ENCODE measurements at regions not wholly inside any gene's neighbourhood (a gene's known extent, or its start where the extent isn't known, plus 50 kb on each side); places are given as distances from the start of the nearest gene placed in this dataset.

GRCh38 chr1:5009376-5010065 is 355.1 kb downstream of the AJAP1 start:
- intact Hi-C loops (cut with micrococcal nuclease) = no loop called here
- H3K79me2 ChIP-seq (ENCODE audit: low read length) = no peaks in the 10 kb centered on the region
- POLR2A ChIA-PET (ENCODE audit: unreplicated experiment) = no interaction called here
- no peaks in the 10 kb centered on the region for H3K4me1 ChIP-seq (ENCODE audit: insufficient read depth, low read length)
- H3K27me3 ChIP-seq (ENCODE audit: low read length) = peaks cover 7% of the 10 kb centered on the region; the same call in 1 of the 2 replicates
- no peak overlapping the region for H3K9ac ChIP-seq (ENCODE audit: low read length)
- no TSS peak for BruUV-seq (replicated peaks)
- no peaks in the 10 kb centered on the region for H3K36me3 ChIP-seq (ENCODE audit: low read depth, low read length)
- H3K9me3 ChIP-seq (ENCODE audit: low read length) = peaks cover 12% of the 10 kb centered on the region
- TF ChIP-seq CTCF (conservative IDR thresholded peaks at IDR 0.05; ENCODE audit: low read depth, low read length) = no peak
- no peak for TF ChIP-seq EZH2 (IDR thresholded peaks at IDR 0.05; ENCODE audit: low read length, unreplicated experiment)
- TF ChIP-seq EZH2phosphoT487 (IDR thresholded peaks at IDR 0.05; ENCODE audit: borderline replicate concordance, low read length) = no peak
- no peak overlapping the region for H3K4me2 ChIP-seq (ENCODE audit: low read length)
- H4K20me1 ChIP-seq (ENCODE audit: low read length) = no peaks in the 10 kb centered on the region
- H3K27ac ChIP-seq (ENCODE audit: low read length) = no peak overlapping the region
- DNase-seq (no peak), ATAC-seq (no peak)
- CTCF ChIA-PET = no interaction called here
- no peaks in the 10 kb centered on the region for H3K9me2 ChIP-seq (replicated peaks; ENCODE audit: low read length)
- no peak overlapping the region for H3K4me3 ChIP-seq (ENCODE audit: low read length)
- H3F3A ChIP-seq (ENCODE audit: low read length, unreplicated experiment) = no peaks in the 10 kb centered on the region
- no peak overlapping the region for H2AFZ ChIP-seq (ENCODE audit: low read length)

GRCh38 chr1:5005171-5005570 is 350.8 kb downstream of the AJAP1 start:
- no peak for DNase-seq
- H3K9ac ChIP-seq (ENCODE audit: low read length) = no peak overlapping the region
- H3K4me1 ChIP-seq (ENCODE audit: insufficient read depth, low read length) = no peaks in the 10 kb centered on the region
- H3K4me3 ChIP-seq (ENCODE audit: low read length) = no peak overlapping the region
- H3K36me3 ChIP-seq (ENCODE audit: low read depth, low read length) = no peaks in the 10 kb centered on the region
- CTCF ChIA-PET = no interaction called here
- H3K79me2 ChIP-seq (ENCODE audit: low read length) = no peaks in the 10 kb centered on the region
- no peak overlapping the region for H3K27ac ChIP-seq (ENCODE audit: low read length)
- H3K4me2 ChIP-seq (ENCODE audit: low read length) = no peak overlapping the region
- BruUV-seq (replicated peaks) = no TSS peak
- H3K9me3 ChIP-seq (ENCODE audit: low read length) = peaks cover 15% of the 10 kb centered on the region
- no peaks in the 10 kb centered on the region for H3K27me3 ChIP-seq (ENCODE audit: low read length)
- POLR2A ChIA-PET (ENCODE audit: unreplicated experiment) = no interaction called here
- no peak for ATAC-seq
- no peaks in the 10 kb centered on the region for H3F3A ChIP-seq (ENCODE audit: low read length, unreplicated experiment)
- intact Hi-C loops (cut with micrococcal nuclease) = no loop called here
- no peaks in the 10 kb centered on the region for H3K9me2 ChIP-seq (replicated peaks; ENCODE audit: low read length)
- H4K20me1 ChIP-seq (ENCODE audit: low read length) = no peaks in the 10 kb centered on the region
- H2AFZ ChIP-seq (ENCODE audit: low read length) = no peak overlapping the region
- TF ChIP-seq CTCF (conservative IDR thresholded peaks at IDR 0.05; ENCODE audit: low read depth, low read length) = no peak
- TF ChIP-seq EZH2phosphoT487 (IDR thresholded peaks at IDR 0.05; ENCODE audit: borderline replicate concordance, low read length) = no peak

- no peak for ATAC-seq
- Histone ChIP-seq H3K27me3 (ENCODE audit: low read length) (no peaks in the 10 kb centered on the region), H3K36me3 (ENCODE audit: low read depth, low read length) (no peaks in the 10 kb centered on the region), H3K27ac (ENCODE audit: low read length) (no peak overlapping the region), H3K79me2 (ENCODE audit: low read length) (no peaks in the 10 kb centered on the region), H3K9me3 (ENCODE audit: low read length) (peaks cover 13% of the 10 kb centered on the region), H3K9me2 (replicated peaks; ENCODE audit: low read length) (no peaks in the 10 kb centered on the region), H4K20me1 (ENCODE audit: low read length) (no peaks in the 10 kb centered on the region), H3K4me2 (ENCODE audit: low read length) (no peak overlapping the region), H3K9ac (ENCODE audit: low read length) (no peak overlapping the region), H3F3A (ENCODE audit: low read length, unreplicated experiment) (no peaks in the 10 kb centered on the region), H3K4me3 (ENCODE audit: low read length) (no peak overlapping the region), H2AFZ (ENCODE audit: low read length) (no peak overlapping the region), H3K4me1 (ENCODE audit: insufficient read depth, low read length) (no peaks in the 10 kb centered on the region)
- CTCF ChIA-PET = no interaction called here
- intact Hi-C loops (cut with micrococcal nuclease) = no loop called here
- no peak for DNase-seq
- TF ChIP-seq CTCF (conservative IDR thresholded peaks at IDR 0.05; ENCODE audit: low read depth, low read length) (no peak), EZH2 (IDR thresholded peaks at IDR 0.05; ENCODE audit: low read length, unreplicated experiment) (no peak), EZH2phosphoT487 (IDR thresholded peaks at IDR 0.05; ENCODE audit: borderline replicate concordance, low read length) (no peak)
- POLR2A ChIA-PET (ENCODE audit: unreplicated experiment) = no interaction called here
- no TSS peak for BruUV-seq (replicated peaks)
These were observed 348.3 kb downstream of the AJAP1 start for GRCh38 chr1:5002676-5003075.
